Endometrium (tissue), 2 donors: ENCODE measurements at regions not wholly inside any gene's neighbourhood (a gene's known extent, or its start where the extent isn't known, plus 50 kb on each side); places are given as distances from the start of the nearest gene placed in this dataset.
"Not testable (repeated sequence)": the region's sequence is repeated elsewhere in the genome, so short reads cannot be mapped to it uniquely, and the experiment has no call there.

Experiments
- FAIRE-seq: peaks from 2 replicates; lab custom pipeline; 2012; peaks lifted over from hg19 to GRCh38; lab: Jason Lieb, UNC
- donor health status: control.
- donor health status: control.

DNA sequence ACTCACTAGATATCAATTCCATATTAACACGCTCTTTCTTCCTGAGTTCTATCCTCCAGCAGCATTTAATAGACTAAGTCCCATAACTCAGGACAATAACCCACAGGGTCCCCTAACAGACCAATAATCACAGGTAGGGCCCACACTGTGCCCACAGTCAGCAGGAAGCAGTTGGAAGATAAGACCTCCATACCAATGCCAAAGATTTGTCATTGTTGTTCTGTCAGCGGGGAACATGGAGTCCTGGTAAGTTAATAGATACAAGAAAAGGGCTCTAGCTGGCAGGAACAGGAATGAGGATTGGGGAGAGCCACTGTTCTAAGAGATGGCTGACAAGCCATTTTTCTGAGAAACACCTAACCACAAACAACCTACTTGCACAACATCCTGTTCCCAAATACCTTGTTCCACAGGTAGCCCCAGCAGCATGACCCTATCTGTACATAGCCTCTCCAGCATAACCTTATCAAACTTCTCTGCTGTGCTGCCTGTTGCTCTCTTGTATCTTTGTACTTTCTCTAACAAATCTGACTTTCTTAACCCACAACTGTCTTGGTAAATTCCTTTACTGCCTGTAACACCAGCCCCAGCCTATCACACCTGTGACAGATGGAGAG lies 142.0 kb upstream of the KCNJ15 start:
- FAIRE-seq = no peak

DNA sequence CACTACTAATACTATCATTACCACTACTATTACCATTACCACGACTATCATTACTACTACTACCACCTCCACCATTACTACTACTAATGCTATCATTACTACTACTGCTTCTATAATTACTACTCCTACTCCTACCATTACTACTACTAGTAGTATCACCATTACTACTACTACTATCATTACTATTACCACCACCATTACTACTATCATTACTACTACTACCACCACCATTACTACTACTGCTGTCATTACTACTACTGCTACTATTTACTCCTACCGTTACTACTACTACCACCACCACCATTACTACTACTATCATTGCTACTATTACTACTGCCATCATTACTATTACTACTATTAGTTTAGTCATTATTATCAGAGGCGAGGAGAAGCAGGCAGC lies 140.9 kb upstream of the KCNJ15 start:
- FAIRE-seq = no peak

DNA sequence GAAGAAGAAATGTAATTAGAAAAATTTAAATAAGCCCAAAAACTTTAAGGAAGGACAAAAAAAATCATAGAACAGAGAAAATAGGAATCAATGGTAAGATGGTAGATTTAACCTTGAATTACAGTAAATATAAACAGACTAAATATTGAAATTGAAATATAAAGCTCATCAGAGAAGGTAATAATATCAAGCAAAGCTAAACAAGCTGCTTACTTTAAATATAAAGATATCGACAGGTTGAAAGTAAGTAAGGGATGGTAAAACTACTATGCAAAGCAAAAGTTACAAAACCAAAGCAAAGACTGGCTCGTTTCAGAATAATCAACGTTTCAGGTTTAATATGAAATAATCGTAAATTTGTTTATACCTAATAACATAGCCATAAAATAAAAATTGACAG lies 137.0 kb upstream of the KCNJ15 start:
- peak; percentile 39 for FAIRE-seq

DNA sequence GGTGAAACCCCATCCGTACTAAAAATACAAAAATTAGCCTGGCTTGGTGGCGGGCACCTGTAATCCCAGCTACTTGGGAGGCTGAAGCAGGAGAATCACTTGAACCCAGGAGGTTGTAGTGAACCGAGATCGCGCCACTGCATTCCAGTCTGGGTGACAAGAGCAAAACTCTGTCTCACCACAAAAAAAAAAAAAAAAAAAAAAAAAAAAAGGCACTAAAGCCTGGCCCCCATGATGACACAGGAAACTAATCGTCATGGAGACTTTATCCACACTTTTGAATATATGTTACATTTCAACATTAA lies 136.2 kb upstream of the KCNJ15 start:
- FAIRE-seq = not testable (repeated sequence)

DNA sequence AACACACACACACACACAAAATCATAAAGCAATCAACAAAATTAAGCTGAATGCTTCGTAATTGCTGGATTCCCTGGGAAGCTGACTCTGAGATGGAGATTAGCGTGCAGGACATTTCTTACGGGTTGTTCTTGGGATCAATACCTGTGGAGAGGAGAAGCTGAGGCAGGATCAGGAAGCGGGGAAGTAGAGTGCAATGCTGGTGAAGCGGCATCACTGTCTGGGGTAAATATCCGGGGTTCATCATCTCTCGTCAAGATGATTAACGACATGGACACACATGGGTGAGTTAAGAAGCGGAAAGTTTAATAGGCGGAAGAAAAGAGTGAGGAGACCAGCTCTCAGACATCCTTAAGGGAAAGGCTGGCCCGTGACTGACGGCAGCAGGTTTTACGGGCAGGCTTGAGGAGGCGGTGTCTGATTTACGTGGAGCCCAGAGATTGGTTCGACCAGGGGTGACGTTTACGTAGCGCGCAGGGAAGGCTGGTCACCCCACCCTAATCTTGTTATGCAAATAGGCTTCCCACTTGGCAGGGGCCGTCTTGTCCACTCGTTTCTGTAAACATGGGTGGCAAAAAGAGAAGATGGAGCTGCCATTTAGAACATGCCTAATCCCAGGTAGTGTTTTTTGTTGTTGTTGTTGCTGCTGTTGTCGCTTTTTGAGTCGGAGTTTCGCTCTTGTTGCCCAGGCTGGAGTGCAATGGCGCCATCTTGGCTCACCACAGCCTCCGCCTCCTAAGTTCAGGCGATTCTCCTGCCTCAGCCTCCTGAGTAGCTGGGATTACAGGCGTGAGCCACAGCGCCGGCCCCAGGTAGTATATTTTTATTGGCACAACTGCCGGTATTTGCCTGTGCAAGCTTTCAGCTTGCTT lies 135.6 kb upstream of the KCNJ15 start:
- FAIRE-seq = no peak

DNA sequence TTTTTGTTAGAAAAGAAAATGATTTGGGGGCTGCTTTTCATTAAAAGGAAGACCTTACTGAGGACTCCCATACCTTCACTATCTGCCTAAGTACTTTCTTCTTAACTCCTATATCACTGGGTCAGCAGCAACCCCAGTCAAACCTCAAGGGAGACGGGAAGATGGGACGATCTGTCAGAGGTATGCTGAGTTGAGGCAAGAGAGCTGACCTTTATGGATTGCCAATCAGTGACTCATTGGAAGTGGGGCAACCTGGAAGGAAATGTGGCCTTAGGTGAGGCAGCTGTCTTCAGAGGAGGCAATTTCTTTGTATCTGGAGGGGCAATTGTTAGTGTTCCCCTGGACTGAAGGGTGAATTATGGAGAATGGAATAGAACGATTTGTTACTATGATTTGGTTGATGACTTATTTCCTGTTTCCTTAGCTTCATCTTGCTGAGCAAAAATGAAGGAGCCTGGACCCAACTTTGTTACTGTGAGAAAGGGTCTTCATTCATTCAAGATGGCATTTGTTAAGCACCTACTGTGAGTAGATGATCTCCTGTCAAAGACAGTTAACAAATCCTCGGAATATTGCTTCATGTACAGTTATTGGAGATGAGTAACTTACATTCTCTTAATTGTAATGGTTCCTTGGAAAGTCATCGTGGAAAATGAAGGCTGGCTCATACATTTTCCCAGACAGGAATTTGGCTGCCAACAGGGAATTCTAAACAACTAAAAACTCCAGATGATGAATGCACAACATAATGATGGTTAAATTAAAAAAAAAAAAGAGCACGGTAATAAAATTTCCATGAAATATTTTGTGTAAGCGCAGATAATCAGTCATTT lies 134.7 kb upstream of the KCNJ15 start:
- FAIRE-seq = no peak

DNA sequence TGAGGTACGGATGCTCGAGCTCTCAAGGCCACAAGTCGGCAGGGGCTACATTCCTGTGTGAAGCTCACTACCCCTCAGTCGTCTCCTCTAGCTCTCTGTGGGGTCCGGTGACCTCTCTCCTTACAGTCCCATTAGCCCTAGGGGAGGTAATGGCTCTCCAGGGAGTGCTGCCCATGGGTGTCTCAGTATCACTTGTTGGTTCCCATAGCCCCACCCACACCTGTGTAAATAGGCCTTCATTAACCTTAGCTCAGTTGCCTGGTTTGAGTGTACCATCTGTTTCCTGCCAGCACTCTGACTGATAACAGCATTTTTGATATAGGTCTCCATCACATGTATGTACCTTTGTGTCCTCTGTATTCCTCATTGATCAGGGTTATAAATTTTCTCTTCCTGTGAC lies 133.2 kb upstream of the KCNJ15 start:
- FAIRE-seq = no peak

DNA sequence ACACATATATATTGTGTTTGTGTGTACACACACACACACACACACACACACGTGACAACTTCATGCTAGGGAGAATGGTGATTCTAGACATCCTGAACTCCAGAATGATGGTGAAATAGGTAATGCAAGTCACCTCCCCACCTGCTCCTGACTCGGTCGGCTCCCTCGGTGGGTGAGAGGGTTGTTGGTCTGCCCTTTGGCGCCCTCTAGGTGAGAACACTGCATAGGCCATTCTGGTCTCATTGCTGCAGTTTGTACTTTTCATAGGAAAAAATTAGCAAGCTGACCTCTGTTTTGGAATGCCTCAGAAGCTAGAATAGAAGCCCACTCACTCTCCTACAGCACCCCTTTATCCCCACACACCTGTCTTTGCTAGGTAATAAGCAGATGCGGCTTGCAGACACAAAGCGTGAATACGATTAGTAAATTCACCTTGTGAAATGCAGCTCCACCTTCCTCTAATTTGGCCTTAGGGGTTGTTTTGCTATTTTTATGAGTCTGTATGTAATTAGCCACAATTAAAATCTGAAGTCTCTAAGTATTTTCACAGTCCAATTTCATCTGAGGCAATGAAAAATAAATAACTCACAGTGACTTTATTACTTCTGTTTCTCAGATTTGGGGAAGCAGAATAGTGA lies 130.0 kb upstream of the KCNJ15 start:
- FAIRE-seq = no peak

DNA sequence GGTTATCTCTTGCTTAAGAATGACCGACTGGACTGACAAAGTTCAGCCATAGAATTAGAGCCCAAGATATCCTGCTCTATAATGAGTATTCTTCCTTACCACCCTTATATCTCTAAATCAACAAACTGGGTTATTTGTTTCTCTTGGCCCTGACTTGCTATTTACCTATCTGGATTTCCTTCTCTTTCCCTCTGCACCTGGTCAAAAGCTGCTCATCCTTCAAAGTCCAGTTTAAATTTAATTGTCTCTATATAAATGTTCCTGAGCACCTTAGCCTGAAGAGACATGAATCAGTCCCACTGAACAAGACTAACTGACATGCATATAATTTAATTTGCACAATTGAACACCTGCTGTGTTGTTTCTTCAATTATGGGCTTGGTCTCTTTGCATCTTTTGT lies 127.1 kb upstream of the KCNJ15 start:
- no peak for FAIRE-seq

DNA sequence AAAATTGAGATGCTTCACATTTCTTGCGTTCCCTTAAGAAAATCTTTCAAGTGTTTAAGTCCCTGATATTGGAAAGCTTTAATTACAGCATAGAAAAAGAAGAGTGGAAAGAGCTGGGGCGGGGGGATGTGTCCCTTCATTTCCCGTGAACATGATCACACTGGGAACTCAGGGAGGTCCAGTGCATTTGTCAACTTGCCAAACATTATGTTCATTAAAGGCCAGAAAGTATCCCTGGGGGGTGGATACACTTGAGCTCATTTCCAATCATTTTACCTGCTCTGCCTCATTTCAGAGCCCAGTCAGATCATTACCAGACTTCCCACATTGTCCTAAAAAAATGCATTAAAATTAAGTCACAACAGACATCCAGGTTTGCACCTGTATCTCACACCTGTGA lies 123.6 kb upstream of the KCNJ15 start:
- FAIRE-seq = no peak

DNA sequence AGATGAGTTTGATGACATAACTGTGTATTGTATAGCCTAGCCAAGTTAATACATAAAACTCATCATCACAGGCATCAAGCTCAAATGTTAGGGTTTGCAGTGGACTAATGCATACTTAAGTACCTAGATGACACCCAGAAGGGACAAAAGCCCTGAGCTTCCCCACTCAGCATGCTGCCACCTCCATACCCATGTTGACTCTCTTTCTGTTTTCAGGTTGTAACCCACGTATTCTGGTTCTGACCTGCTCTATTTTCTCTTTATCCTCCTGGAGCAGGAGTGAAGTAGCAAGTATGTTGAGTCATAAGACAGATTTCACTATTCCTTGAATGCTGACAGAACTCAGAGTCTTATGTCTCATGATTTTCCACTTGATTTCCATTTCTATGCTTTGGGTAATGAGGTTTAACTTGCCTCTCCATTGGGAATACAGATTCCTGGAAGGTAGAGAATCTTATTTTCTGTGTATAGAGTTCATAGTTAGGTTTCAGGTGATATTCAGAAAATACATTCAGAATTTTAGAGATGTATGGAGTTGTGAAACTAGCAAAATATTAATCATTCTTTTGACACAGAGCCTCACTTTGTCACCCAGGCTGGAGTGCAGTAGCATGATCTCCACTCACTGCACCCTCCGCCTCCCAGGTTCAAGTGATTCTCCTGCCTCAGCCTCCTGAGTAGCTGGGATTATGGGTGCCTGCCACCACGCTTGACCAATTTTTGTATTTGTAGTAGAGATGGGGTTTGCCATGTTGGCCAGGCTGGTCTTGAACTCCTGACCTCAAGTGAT lies 122.5 kb upstream of the KCNJ15 start:
- no peak for FAIRE-seq

DNA sequence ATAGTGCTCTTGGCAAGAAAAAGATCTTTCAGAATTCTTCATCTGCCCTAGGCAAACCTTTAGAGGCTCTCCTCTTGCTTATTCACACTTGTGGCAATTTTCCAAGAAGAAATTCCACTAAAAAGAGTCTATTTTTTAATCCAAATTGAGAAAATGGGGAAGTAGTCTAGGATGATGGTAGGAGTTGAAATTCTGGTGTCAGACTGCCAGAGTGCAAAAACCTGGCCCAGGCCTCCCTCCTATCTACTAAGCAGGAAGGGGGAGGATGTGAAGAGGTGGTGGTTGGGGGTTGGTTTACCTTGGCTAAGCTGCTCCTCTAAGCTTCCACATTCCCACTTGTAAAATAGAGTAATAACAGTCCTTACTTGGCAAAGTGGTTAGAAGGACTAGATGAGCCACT lies 120.6 kb upstream of the KCNJ15 start:
- no peak for FAIRE-seq

DNA sequence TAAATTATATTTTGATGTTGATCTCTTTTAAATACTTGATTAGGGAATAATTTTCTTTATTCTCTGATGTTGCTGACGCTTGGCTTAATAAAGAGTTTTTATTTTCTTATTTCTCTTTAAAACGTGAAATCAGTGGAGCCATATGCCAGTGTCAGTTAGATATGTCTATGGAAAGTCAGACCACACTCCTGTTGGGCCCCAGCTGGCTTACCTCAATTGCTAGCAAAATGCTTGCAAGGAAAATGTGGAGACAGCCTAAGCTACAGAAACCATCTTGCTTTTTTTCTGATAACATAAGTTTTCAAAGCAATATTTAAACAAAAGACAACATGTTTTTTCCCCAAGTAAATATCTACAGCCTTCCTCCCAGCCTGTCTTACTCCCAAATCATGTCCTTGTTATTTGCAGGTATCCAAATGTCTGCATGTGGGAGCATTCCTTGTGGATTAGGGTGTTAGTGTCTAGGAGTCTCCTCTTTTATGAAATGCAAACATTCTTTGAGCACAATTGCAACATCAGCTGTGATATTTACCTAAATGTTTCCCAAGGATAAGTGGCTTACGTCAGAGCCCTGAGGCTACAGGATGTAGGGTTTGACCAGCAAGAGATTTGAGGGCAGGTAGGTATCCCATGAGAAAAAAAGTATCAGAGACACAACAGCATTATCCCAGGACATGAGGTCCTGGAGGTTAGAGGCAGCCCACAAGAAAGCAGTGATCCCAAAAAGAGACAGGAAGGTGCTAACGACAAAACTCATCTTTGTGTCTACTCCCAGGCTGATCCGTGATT lies 117.2 kb upstream of the KCNJ15 start:
- FAIRE-seq = no peak

DNA sequence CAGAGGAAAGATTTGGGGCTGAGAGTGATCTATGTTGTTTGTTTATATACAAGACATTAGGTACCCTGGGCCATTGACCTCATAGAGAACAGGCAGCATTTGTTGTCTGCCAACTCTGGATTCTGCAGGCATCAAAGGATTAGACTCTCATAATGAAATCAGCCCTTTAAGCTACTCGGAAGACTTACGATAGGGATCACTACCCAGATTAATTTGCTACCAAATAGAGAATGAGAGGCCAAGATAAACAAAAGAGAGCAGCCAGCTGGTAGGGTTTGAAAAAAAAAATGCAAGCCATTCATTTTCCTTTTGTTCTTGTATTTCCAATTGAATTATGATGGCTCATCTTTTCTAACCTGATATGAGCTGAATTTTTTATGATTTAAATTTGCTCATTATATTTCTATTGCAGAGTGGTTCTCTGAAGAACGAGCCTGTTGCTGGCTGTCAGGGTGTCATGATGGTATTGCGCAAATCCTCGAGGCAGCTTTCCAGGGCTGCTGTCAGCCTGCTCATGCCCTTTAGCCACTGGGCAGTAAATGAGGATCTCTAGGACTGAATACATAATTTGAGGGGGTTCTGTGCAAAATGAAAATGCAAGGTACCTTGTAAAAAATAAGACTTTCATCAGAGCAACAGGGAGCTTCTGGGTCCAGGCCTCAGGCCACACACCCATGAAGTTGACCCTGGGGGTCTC lies 116.4 kb upstream of the KCNJ15 start:
- FAIRE-seq = no peak

DNA sequence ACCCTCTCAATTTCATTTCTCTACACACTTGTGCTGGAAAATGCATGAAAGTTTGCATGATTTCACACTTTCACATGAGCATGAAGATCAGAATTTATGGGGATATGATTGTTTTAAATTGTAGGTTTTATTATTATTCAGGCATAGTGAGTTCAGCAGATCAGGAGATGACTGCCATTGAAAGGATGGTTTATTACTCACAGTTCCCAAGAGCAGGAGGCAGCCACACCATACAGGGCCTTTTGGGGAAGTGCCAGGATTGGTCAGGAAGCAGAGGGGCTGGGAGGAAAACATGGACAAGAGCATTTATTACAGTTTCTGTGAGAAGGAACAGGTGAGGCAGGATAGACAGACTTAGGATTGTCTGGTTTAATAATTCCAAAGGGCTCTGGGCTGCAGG lies 114.6 kb upstream of the KCNJ15 start:
- FAIRE-seq = no peak

DNA sequence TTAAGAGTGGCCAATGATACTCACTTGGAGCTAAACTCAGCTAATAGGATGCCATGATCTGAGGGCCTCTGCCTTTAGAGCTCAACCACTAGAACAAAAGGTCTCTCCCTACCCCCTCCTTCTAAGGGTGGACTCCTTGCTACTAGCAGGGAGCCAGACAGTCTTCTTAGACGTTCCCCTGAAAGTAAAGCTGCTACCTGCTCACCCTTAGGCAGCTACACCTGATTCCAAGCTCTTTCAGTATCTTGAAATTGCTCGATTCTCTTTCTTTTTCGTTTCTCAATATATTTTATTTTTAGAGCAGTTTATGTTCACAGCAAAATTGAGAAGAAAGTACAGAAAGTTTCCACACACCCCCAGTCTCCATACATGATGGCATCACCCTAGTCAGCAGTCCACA lies 112.6 kb upstream of the KCNJ15 start:
- FAIRE-seq = no peak

DNA sequence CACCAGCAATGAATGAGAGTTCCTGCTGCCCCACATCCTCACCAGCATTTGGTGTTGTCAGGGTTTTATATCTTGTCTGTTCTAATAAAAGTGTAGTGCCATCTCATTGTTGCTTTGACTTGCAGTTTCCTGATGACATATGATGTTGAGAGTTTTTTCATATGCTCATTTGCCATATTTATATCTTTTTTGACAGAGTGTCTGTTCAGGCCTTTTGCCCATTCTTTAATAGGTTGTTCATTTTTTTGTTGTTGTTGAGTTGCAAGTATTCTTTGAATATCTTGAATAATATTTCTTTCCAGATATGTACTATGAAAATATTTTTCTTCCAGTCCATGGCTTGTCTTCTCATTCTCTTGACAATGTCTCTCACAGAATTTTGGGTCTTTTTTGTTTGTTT lies 111.7 kb upstream of the KCNJ15 start:
- FAIRE-seq = no peak

DNA sequence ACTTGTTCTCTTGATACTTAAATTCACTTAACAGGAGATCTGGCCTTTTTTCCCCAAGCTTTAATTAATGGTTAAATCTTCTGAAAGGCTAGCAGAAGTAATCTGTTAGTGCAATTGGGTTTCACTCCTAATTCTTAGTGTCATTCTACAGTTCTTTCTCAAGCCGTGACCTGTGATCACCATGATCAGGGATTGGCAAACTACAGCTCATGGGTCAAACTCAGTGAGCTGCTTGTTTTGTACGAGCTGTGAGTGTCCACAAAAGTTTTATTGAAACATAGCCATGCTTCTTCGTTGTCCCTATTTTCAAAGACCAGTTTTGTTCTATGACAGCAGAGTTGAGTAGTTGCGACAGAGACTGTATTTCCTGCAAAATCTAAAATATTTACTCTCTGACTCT lies 109.4 kb upstream of the KCNJ15 start:
- FAIRE-seq = no peak

DNA sequence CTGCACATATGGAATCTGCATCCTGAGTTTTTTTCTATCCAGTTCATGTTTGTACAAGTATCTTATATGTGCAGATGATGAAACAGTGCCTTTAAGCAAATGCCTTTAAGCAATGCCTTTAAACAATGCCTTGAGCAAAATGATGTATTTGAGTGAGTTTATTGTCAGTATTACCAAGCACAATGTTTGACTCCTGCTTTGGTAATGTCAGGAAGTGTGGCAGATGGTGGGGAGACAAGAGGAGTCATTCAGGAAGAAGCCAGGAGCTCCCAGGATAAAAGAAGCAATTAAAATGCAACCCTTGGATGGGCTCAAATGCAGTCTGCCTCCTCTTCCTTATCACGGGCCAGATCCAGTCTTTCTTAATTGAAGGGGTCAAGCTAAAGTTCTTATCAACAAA lies 108.7 kb upstream of the KCNJ15 start:
- no peak for FAIRE-seq

DNA sequence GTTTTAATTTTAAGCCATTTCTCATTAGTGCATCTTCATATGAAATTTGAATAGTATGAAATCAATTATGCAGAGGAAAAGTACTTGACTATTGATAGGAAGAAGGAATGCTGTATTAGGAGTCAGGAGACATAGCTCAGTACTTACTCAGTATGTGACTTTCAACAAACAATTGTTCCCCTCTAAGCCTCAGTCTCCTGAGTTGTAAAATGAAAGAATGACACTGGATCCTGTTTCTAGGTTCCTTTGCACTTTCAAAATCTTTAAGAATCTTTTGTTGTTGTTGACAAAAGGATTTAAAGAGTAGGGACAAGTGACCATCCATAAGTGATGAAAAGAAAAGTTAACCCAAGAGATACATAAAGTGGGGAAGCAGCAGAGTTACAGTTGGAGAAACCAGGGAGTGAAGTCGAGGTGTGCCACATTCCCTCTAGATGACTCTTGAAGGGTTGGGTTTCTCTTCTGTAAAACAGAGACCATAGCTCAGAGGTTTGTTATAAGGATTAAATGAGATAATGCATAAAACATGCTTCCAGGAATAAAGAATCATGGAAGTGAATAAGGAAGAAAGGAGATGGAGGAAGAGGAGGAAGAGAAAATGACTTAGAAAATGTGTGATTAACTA lies 105.7 kb upstream of the KCNJ15 start:
- no peak for FAIRE-seq
